Dendritic cell treated with granulocyte-macrophage colony-stimulating factor and Interleukin-4, amounts not matched to agents 40 ng/mL and 50 ng/mL, for 4 days (primary cell): ENCODE measurements at regions not wholly inside any gene's neighbourhood (a gene's known extent, or its start where the extent isn't known, plus 50 kb on each side); places are given as distances from the start of the nearest gene placed in this dataset.
"Not testable (repeated sequence)": the region's sequence is repeated elsewhere in the genome, so short reads cannot be mapped to it uniquely, and the experiment has no call there.

Experiments
- H3K27ac Mint-ChIP-seq: one replicate; pipeline ENCODE4 v1.8.0; 2022; ENCODE audit warnings: mild to moderate bottlenecking, mixed read lengths
- H3K27me3 Mint-ChIP-seq: one replicate; pipeline ENCODE4 v1.8.0; 2022; ENCODE audit warnings: mild to moderate bottlenecking, mixed read lengths
- H3K36me3 Mint-ChIP-seq: one replicate; pipeline ENCODE4 v1.8.0; 2022; ENCODE audit warnings: low read depth, mixed read lengths
- H3K4me1 Mint-ChIP-seq: one replicate; pipeline ENCODE4 v1.8.0; 2022; ENCODE audit warnings: low read depth, mixed read lengths
- H3K4me3 Mint-ChIP-seq: one replicate; pipeline ENCODE4 v1.8.0; 2022; ENCODE audit warnings: mild to moderate bottlenecking, moderate library complexity, mixed read lengths
- H3K9me3 Mint-ChIP-seq: one replicate; pipeline ENCODE4 v1.8.0; 2022; ENCODE audit warnings: mixed read lengths
- intact Hi-C: fragments of 100-400 bp; cut with micrococcal nuclease; formaldehyde crosslinking; loops from one replicate; pipeline ENCODE4 v1.15.0; 2022

GRCh38 chr9:88828018-88828417 lies 163.2 kb upstream of the S1PR3 start:
- Mint-ChIP-seq H3K27me3 (peaks cover 96% of the 10 kb centered on the region), H3K27ac (no peak overlapping the region), H3K4me1 (peaks cover 22% of the 10 kb centered on the region), H3K36me3 (no peaks in the 10 kb centered on the region), H3K4me3 (no peak overlapping the region), H3K9me3 (no peaks in the 10 kb centered on the region)
- intact Hi-C loops = no loop called here

- no peaks in the 10 kb centered on the region for H3K9me3 Mint-ChIP-seq
- peaks cover 96% of the 10 kb centered on the region for H3K27me3 Mint-ChIP-seq
- H3K4me3 Mint-ChIP-seq = no peak overlapping the region
- H3K4me1 Mint-ChIP-seq = peaks cover 22% of the 10 kb centered on the region
- H3K36me3 Mint-ChIP-seq = no peaks in the 10 kb centered on the region
- H3K27ac Mint-ChIP-seq = no peak overlapping the region
- intact Hi-C loops = no loop called here
These were observed 162.7 kb upstream of the S1PR3 start for GRCh38 chr9:88828492-88828974.

GRCh38 chr9:88829276-88829675 lies 162.0 kb upstream of the S1PR3 start:
- Mint-ChIP-seq H3K36me3 (no peaks in the 10 kb centered on the region), H3K27me3 (peaks cover 96% of the 10 kb centered on the region), H3K4me1 (peaks cover 27% of the 10 kb centered on the region), H3K27ac (no peak overlapping the region), H3K9me3 (no peaks in the 10 kb centered on the region), H3K4me3 (no peak overlapping the region)
- intact Hi-C loops = no loop called here

- intact Hi-C loops = loop anchor here (10.0 kb wide), 1 partner anchor 93 kb away; no protein-coding TSS in a partner anchor
- no peaks in the 10 kb centered on the region for H3K36me3 Mint-ChIP-seq
- no peaks in the 10 kb centered on the region for H3K9me3 Mint-ChIP-seq
- no peak overlapping the region for H3K27ac Mint-ChIP-seq
- H3K27me3 Mint-ChIP-seq = peaks cover 89% of the 10 kb centered on the region
- no peak overlapping the region for H3K4me3 Mint-ChIP-seq
- peaks cover 30% of the 10 kb centered on the region for H3K4me1 Mint-ChIP-seq
These were observed 159.4 kb upstream of the S1PR3 start for GRCh38 chr9:88831713-88832407.

GRCh38 chr9:88833946-88834345 lies 157.3 kb upstream of the S1PR3 start:
- H3K27ac Mint-ChIP-seq = no peak overlapping the region
- intact Hi-C loops = loop anchor here (10.0 kb wide), 1 partner anchor 91 kb away; no protein-coding TSS in a partner anchor
- H3K4me3 Mint-ChIP-seq = no peak overlapping the region
- peaks cover 30% of the 10 kb centered on the region for H3K4me1 Mint-ChIP-seq
- peaks cover 87% of the 10 kb centered on the region for H3K27me3 Mint-ChIP-seq
- no peaks in the 10 kb centered on the region for H3K9me3 Mint-ChIP-seq
- H3K36me3 Mint-ChIP-seq = no peaks in the 10 kb centered on the region

GRCh38 chr9:88835038-88835466 lies 156.2 kb upstream of the S1PR3 start:
- Mint-ChIP-seq H3K4me3 (no peak overlapping the region), H3K36me3 (no peaks in the 10 kb centered on the region), H3K27ac (no peak overlapping the region), H3K4me1 (peaks cover 30% of the 10 kb centered on the region), H3K27me3 (peaks cover 88% of the 10 kb centered on the region), H3K9me3 (no peaks in the 10 kb centered on the region)
- intact Hi-C loops = loop anchor here (10.0 kb wide), 1 partner anchor 90 kb away; no protein-coding TSS in a partner anchor

- H3K36me3 Mint-ChIP-seq = no peaks in the 10 kb centered on the region
- peaks cover 88% of the 10 kb centered on the region for H3K27me3 Mint-ChIP-seq
- no peaks in the 10 kb centered on the region for H3K9me3 Mint-ChIP-seq
- peaks cover 30% of the 10 kb centered on the region for H3K4me1 Mint-ChIP-seq
- H3K27ac Mint-ChIP-seq = no peak overlapping the region
- intact Hi-C loops = loop anchor here (10.0 kb wide), 1 partner anchor 89 kb away; no protein-coding TSS in a partner anchor
- no peak overlapping the region for H3K4me3 Mint-ChIP-seq
These were observed 155.5 kb upstream of the S1PR3 start for GRCh38 chr9:88835772-88836171.

GRCh38 chr9:88837731-88838130 lies 153.5 kb upstream of the S1PR3 start:
- Mint-ChIP-seq H3K4me1 (peaks cover 19% of the 10 kb centered on the region), H3K36me3 (no peaks in the 10 kb centered on the region), H3K9me3 (no peaks in the 10 kb centered on the region), H3K4me3 (no peak overlapping the region), H3K27ac (no peak overlapping the region), H3K27me3 (peaks cover 82% of the 10 kb centered on the region)
- intact Hi-C loops = loop anchor here (10.0 kb wide), 1 partner anchor 87 kb away; no protein-coding TSS in a partner anchor

GRCh38 chr9:88849878-88850277 lies 141.4 kb upstream of the S1PR3 start:
- H3K4me3 Mint-ChIP-seq, H3K4me1 Mint-ChIP-seq, H3K27ac Mint-ChIP-seq, intact Hi-C loops, H3K36me3 Mint-ChIP-seq: not testable (repeated sequence)
- Mint-ChIP-seq H3K9me3 (peaks cover 15% of the 10 kb centered on the region), H3K27me3 (peaks cover 68% of the 10 kb centered on the region)

- no peaks in the 10 kb centered on the region for H3K4me1 Mint-ChIP-seq
- peaks cover 69% of the 10 kb centered on the region for H3K27me3 Mint-ChIP-seq
- H3K4me3 Mint-ChIP-seq = no peak overlapping the region
- intact Hi-C loops = no loop called here
- peaks cover 30% of the 10 kb centered on the region for H3K9me3 Mint-ChIP-seq
- no peaks in the 10 kb centered on the region for H3K36me3 Mint-ChIP-seq
- no peak overlapping the region for H3K27ac Mint-ChIP-seq
These were observed 138.5 kb upstream of the S1PR3 start for GRCh38 chr9:88852794-88853193.

- H3K27ac Mint-ChIP-seq = no peak overlapping the region
- H3K36me3 Mint-ChIP-seq = no peaks in the 10 kb centered on the region
- H3K4me1 Mint-ChIP-seq = peaks cover 10% of the 10 kb centered on the region
- intact Hi-C loops = no loop called here
- peaks cover 57% of the 10 kb centered on the region for H3K27me3 Mint-ChIP-seq
- H3K4me3 Mint-ChIP-seq = no peak overlapping the region
- H3K9me3 Mint-ChIP-seq = peaks cover 10% of the 10 kb centered on the region
These were observed 120.6 kb upstream of the S1PR3 start for GRCh38 chr9:88870627-88871026.

- Mint-ChIP-seq H3K27me3 (peaks cover 51% of the 10 kb centered on the region), H3K4me3 (no peak overlapping the region), H3K4me1 (peaks cover 10% of the 10 kb centered on the region), H3K27ac (no peak overlapping the region), H3K9me3 (peaks cover 9% of the 10 kb centered on the region), H3K36me3 (no peaks in the 10 kb centered on the region)
- intact Hi-C loops = no loop called here
These were observed 119.6 kb upstream of the S1PR3 start for GRCh38 chr9:88871669-88872068.

- intact Hi-C loops = no loop called here
- H3K27me3 Mint-ChIP-seq = peaks cover 46% of the 10 kb centered on the region
- H3K4me3 Mint-ChIP-seq = no peak overlapping the region
- H3K27ac Mint-ChIP-seq = no peak overlapping the region
- H3K4me1 Mint-ChIP-seq = peaks cover 10% of the 10 kb centered on the region
- H3K36me3 Mint-ChIP-seq = no peaks in the 10 kb centered on the region
- H3K9me3 Mint-ChIP-seq = peaks cover 9% of the 10 kb centered on the region
These were observed 118.9 kb upstream of the S1PR3 start for GRCh38 chr9:88872192-88872946.

GRCh38 chr9:88873635-88874034 lies 117.6 kb upstream of the S1PR3 start:
- Mint-ChIP-seq H3K9me3 (peaks cover 9% of the 10 kb centered on the region), H3K27ac (no peak overlapping the region), H3K36me3 (no peaks in the 10 kb centered on the region), H3K27me3 (peaks cover 48% of the 10 kb centered on the region), H3K4me3 (no peak overlapping the region), H3K4me1 (peaks cover 10% of the 10 kb centered on the region)
- intact Hi-C loops = no loop called here
